ENCODE measurements at regions not wholly inside any gene's neighbourhood (a gene's known extent, or its start where the extent isn't known, plus 50 kb on each side); places are given as distances from the start of the nearest gene placed in this dataset.

GRCh38 chr3:102162251-102162650 is 272.6 kb upstream of the ZPLD1 start:
- DNase-seq, result no peak

GRCh38 chr3:102163039-102163817 is 271.6 kb upstream of the ZPLD1 start:
- peak; percentile 67 for DNase-seq

- DNase-seq, result no peak
These were observed 271.0 kb upstream of the ZPLD1 start for GRCh38 chr3:102163818-102164154.

GRCh38 chr3:102165367-102165766 is 269.4 kb upstream of the ZPLD1 start:
- DNase-seq, result no peak

GRCh38 chr3:102169915-102170479 is 264.8 kb upstream of the ZPLD1 start:
- no peak for DNase-seq

GRCh38 chr3:102170545-102170944 is 264.3 kb upstream of the ZPLD1 start:
- DNase-seq, result no peak

GRCh38 chr3:102174312-102174712 is 260.5 kb upstream of the ZPLD1 start:
- no peak for DNase-seq

- no peak for DNase-seq
These were observed 259.9 kb upstream of the ZPLD1 start for GRCh38 chr3:102174832-102175374.

- no peak for DNase-seq
These were observed 258.3 kb upstream of the ZPLD1 start for GRCh38 chr3:102176333-102177050.

GRCh38 chr3:102177075-102177755 is 257.6 kb upstream of the ZPLD1 start:
- DNase-seq, result no peak

- no peak for DNase-seq
These were observed 256.0 kb upstream of the ZPLD1 start for GRCh38 chr3:102178817-102179216.

- no peak for DNase-seq
These were observed 255.3 kb upstream of the ZPLD1 start for GRCh38 chr3:102179326-102180177.

GRCh38 chr3:102180280-102180931 is 254.4 kb upstream of the ZPLD1 start:
- no peak for DNase-seq

GRCh38 chr3:102181175-102181920 is 253.5 kb upstream of the ZPLD1 start:
- DNase-seq, result no peak

- DNase-seq, result no peak
These were observed 252.7 kb upstream of the ZPLD1 start for GRCh38 chr3:102182162-102182561.

GRCh38 chr3:102183186-102183585 is 251.6 kb upstream of the ZPLD1 start:
- no peak for DNase-seq

- no peak for DNase-seq
These were observed 251.2 kb upstream of the ZPLD1 start for GRCh38 chr3:102183623-102184022.

- DNase-seq, result no peak
These were observed 245.3 kb upstream of the ZPLD1 start for GRCh38 chr3:102189541-102189940.

GRCh38 chr3:102189956-102190723 is 244.7 kb upstream of the ZPLD1 start:
- no peak for DNase-seq

- no peak for DNase-seq
These were observed 242.2 kb upstream of the ZPLD1 start for GRCh38 chr3:102192575-102192974.

Data from islet precursor cell (in vitro differentiated cells).